ENCODE measurements at regions not wholly inside any gene's neighbourhood (a gene's known extent, or its start where the extent isn't known, plus 50 kb on each side); places are given as distances from the start of the nearest gene placed in this dataset.

- DNase-seq = no peak
These were observed 1145.1 kb upstream of the MAP3K7 start for GRCh38 chr6:91731939-91732338.

- no peak for DNase-seq
These were observed 1143.8 kb upstream of the MAP3K7 start for GRCh38 chr6:91730710-91731109.

GRCh38 chr6:91720324-91720723 lies 1133.5 kb upstream of the MAP3K7 start:
- DNase-seq = peak; percentile 0

GRCh38 chr6:91719414-91719813 lies 1132.5 kb upstream of the MAP3K7 start:
- no peak for DNase-seq

- DNase-seq = no peak
These were observed 1131.3 kb upstream of the MAP3K7 start for GRCh38 chr6:91718198-91718597.

- no peak for DNase-seq
These were observed 1130.2 kb upstream of the MAP3K7 start for GRCh38 chr6:91717094-91717493.

- no peak for DNase-seq
These were observed 1129.5 kb upstream of the MAP3K7 start for GRCh38 chr6:91716361-91716760.

- DNase-seq = no peak
These were observed 1128.4 kb upstream of the MAP3K7 start for GRCh38 chr6:91715171-91715805.

- DNase-seq = no peak
These were observed 1127.0 kb upstream of the MAP3K7 start for GRCh38 chr6:91713911-91714310.

- DNase-seq = no peak
These were observed 1124.6 kb upstream of the MAP3K7 start for GRCh38 chr6:91711518-91711917.

- no peak for DNase-seq
These were observed 1123.5 kb upstream of the MAP3K7 start for GRCh38 chr6:91710342-91710741.

- no peak for DNase-seq
These were observed 1121.7 kb upstream of the MAP3K7 start for GRCh38 chr6:91708534-91708933.

GRCh38 chr6:91705646-91706045 lies 1118.8 kb upstream of the MAP3K7 start:
- no peak for DNase-seq

- DNase-seq = no peak
These were observed 1117.7 kb upstream of the MAP3K7 start for GRCh38 chr6:91704531-91704930.

GRCh38 chr6:91697010-91697695 lies 1110.3 kb upstream of the MAP3K7 start:
- DNase-seq = no peak

GRCh38 chr6:91695221-91695620 lies 1108.3 kb upstream of the MAP3K7 start:
- no peak for DNase-seq

GRCh38 chr6:91694016-91694654 lies 1107.3 kb upstream of the MAP3K7 start:
- no peak for DNase-seq

GRCh38 chr6:91691449-91691848 lies 1104.6 kb upstream of the MAP3K7 start:
- DNase-seq = no peak

GRCh38 chr6:91683240-91683639 lies 1096.4 kb upstream of the MAP3K7 start:
- DNase-seq = no peak

- no peak for DNase-seq
These were observed 1094.4 kb upstream of the MAP3K7 start for GRCh38 chr6:91681296-91681695.

GRCh38 chr6:91678679-91679446 lies 1092.0 kb upstream of the MAP3K7 start:
- DNase-seq = no peak

- no peak for DNase-seq
These were observed 1085.3 kb upstream of the MAP3K7 start for GRCh38 chr6:91672201-91672600.

GRCh38 chr6:91669871-91670268 lies 1083.0 kb upstream of the MAP3K7 start:
- DNase-seq = no peak

Data from NCI-H2227 treated with DMSO at 0.1 percent for 48 hours (cell line).